ENCODE measurements at regions not wholly inside any gene's neighbourhood (a gene's known extent, or its start where the extent isn't known, plus 50 kb on each side); places are given as distances from the start of the nearest gene placed in this dataset.

- no peak for TF ChIP-seq CTCF (IDR thresholded peaks at IDR 0.05)
- no peak for TF ChIP-seq POLR2A (IDR thresholded peaks at IDR 0.05)
These were observed 837.4 kb downstream of the LRRTM4 start for GRCh38 chr2:76684756-76685155.
